Fibroblast of lung (primary cell): ENCODE measurements at regions not wholly inside any gene's neighbourhood (a gene's known extent, or its start where the extent isn't known, plus 50 kb on each side); places are given as distances from the start of the nearest gene placed in this dataset.
A peak's percentile ranks its signal among the peaks of the same experiment; 100 is the strongest.

Experiments
- DNase-seq, 2 donors: peaks; one replicate each; pipeline versions ENCODE4 v3.0.0 to v3.0.0-alpha.2; 2010; ENCODE audit warnings: low read depth in 2 of 2
- H2AFZ ChIP-seq: 2 replicates; pipeline ENCODE4 v1.5.1; 2012; ENCODE audit warnings: low read length, control low read depth, inconsistent platforms
- H3K27ac ChIP-seq: 2 replicates; pipeline ENCODE4 v1.5.1; 2011; ENCODE audit warnings: low read length, control low read depth; ENCODE audit not compliant: insufficient read depth
- H3K27me3 ChIP-seq: 2 replicates; pipeline ENCODE4 v1.5.1; 2011; ENCODE audit warnings: mild to moderate bottlenecking, low read length; ENCODE audit not compliant: control insufficient read depth, insufficient read depth
- H3K36me3 ChIP-seq: 2 replicates; pipeline ENCODE4 v1.5.1; 2011; ENCODE audit warnings: low read length; ENCODE audit not compliant: control insufficient read depth, insufficient read depth
- H3K4me1 ChIP-seq: 2 replicates; pipeline ENCODE4 v1.5.1; 2011; ENCODE audit warnings: low read length; ENCODE audit not compliant: control insufficient read depth, insufficient read depth; ENCODE audit errors: extremely low read depth
- H3K4me2 ChIP-seq: 2 replicates; pipeline ENCODE4 v1.5.1; 2011; ENCODE audit warnings: low read length, control low read depth; ENCODE audit not compliant: insufficient read depth; ENCODE audit errors: extremely low read depth
- H3K4me3 ChIP-seq, 4 experiments: fragments of 200-600 bp in 1 of 4; sonication (generic) in 1 of 4; replicated peaks in 1 of 4; 2 replicates each; pipeline ENCODE4 v1.5.1; 2011 to 2016; ENCODE audit warnings: low read length in 4 of 4, low read depth in 3 of 4, mild to moderate bottlenecking in 3 of 4, control low read depth in 2 of 4, inconsistent platforms in 1 of 4, mixed read lengths in 1 of 4; ENCODE audit not compliant: insufficient read depth in 1 of 4; ENCODE audit errors: control extremely low read depth in 1 of 4
- H3K79me2 ChIP-seq: 2 replicates; pipeline ENCODE4 v1.5.1; 2012; ENCODE audit warnings: mild to moderate bottlenecking, low read length, inconsistent platforms; ENCODE audit not compliant: control insufficient read depth, insufficient read depth
- H3K9ac ChIP-seq: 2 replicates; pipeline ENCODE4 v1.5.1; 2011; ENCODE audit warnings: mild to moderate bottlenecking, low read length, control low read depth; ENCODE audit not compliant: insufficient read depth
- H3K9me3 ChIP-seq: 2 replicates; pipeline ENCODE4 v1.5.1; 2012; ENCODE audit warnings: low read depth, low read length; ENCODE audit not compliant: control insufficient read depth, insufficient read depth
- H4K20me1 ChIP-seq: 2 replicates; pipeline ENCODE4 v1.5.1; 2011; ENCODE audit warnings: low read length; ENCODE audit not compliant: control insufficient read depth, insufficient read depth; ENCODE audit errors: extremely low read depth
- CTCF ChIP-seq, 2 donors: IDR thresholded peaks in 1 of 2; conservative IDR thresholded peaks in 1 of 2; 1 replicate in 1 of 2; 2 replicates in 1 of 2; pipeline ENCODE4 v1.5.1; 2011 to 2012; ENCODE audit warnings: low read length in 2 of 2, control low read depth in 1 of 2, inconsistent platforms in 1 of 2, low read depth in 1 of 2, mild to moderate bottlenecking in 1 of 2
- EZH2 ChIP-seq: IDR thresholded peaks from 2 replicates; pipeline ENCODE4 v1.5.1; 2012; ENCODE audit warnings: low read length, control low read depth, mild to moderate bottlenecking; ENCODE audit errors: missing control alignments

DNA sequence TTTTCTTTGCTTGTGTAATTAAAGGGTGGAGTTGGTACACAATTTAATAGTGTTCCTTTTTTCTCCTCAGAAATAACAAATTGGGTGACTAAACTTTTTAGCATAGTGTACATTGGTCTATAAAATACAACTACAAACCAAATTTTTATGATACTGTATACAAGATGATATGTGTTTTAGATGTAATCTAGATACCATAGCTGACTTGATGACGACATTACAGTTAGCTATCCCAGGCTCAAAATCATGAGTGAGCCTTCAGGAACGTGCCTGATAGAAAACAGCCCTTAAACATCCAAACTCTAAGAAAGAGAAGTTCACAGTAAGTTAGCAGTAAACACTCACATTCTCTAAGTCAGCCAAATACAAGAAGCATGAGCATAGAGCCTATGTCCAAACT, 99.0 kb upstream of the SSTR1 start:
- Histone ChIP-seq H4K20me1 (no peaks in the 10 kb centered on the region), H2AFZ (no peak overlapping the region), H3K4me1 (no peaks in the 10 kb centered on the region), H3K36me3 (no peaks in the 10 kb centered on the region), H3K79me2 (no peaks in the 10 kb centered on the region), H3K9me3 (no peaks in the 10 kb centered on the region), H3K9ac (no peak overlapping the region), H3K4me2 (no peak overlapping the region), H3K27ac (no peak overlapping the region), H3K4me3 (no peak overlapping the region), H3K27me3 (no peaks in the 10 kb centered on the region)
- TF ChIP-seq EZH2 (no peak), CTCF (conservative IDR thresholded peaks at IDR 0.05 in 1 of 2, IDR thresholded peaks at IDR 0.05 in 1 of 2; ENCODE audit: low read depth in 1 of 2, low read length in 2 of 2) (no peak)
- peak; percentile 1 to 75 for DNase-seq

DNA sequence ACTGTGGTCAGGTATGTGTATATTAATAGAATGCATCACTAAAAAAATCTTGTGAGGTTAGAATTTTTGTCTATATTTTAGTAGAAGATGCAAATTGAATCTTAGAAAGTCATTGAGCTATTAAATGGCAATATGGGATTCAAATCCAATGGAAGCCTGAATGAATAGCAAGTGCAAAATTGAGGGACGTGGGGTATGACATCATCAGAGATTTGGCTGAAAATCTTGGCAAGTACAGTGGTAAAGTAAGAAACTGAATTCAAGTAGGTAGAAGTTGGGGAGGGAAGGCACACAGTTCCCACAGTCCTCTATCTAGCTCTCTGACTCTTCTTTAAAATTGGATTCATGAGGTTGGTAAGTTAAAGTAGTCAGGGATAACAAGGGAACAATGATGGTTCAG, 97.4 kb upstream of the SSTR1 start:
- H3K4me3 ChIP-seq: no peak overlapping the region
- no peaks in the 10 kb centered on the region for H3K4me1 ChIP-seq
- H3K9me3 ChIP-seq: no peaks in the 10 kb centered on the region
- no peak for DNase-seq
- H3K36me3 ChIP-seq: no peaks in the 10 kb centered on the region
- TF ChIP-seq EZH2: no peak
- TF ChIP-seq CTCF (conservative IDR thresholded peaks at IDR 0.05 in 1 of 2, IDR thresholded peaks at IDR 0.05 in 1 of 2; ENCODE audit: low read depth in 1 of 2, low read length in 2 of 2): no peak
- no peaks in the 10 kb centered on the region for H4K20me1 ChIP-seq
- H3K4me2 ChIP-seq: no peak overlapping the region
- H3K27ac ChIP-seq: no peak overlapping the region
- H3K9ac ChIP-seq: no peak overlapping the region
- H3K79me2 ChIP-seq: no peaks in the 10 kb centered on the region
- H3K27me3 ChIP-seq: no peaks in the 10 kb centered on the region
- H2AFZ ChIP-seq: no peak overlapping the region

- Histone ChIP-seq H3K9me3 (no peaks in the 10 kb centered on the region), H4K20me1 (no peaks in the 10 kb centered on the region), H3K27me3 (no peaks in the 10 kb centered on the region), H3K36me3 (no peaks in the 10 kb centered on the region), H3K4me3 (no peak overlapping the region), H3K27ac (no peak overlapping the region), H3K79me2 (no peaks in the 10 kb centered on the region), H3K4me1 (no peaks in the 10 kb centered on the region), H3K9ac (no peak overlapping the region), H3K4me2 (no peak overlapping the region), H2AFZ (no peak overlapping the region)
- TF ChIP-seq CTCF (conservative IDR thresholded peaks at IDR 0.05 in 1 of 2, IDR thresholded peaks at IDR 0.05 in 1 of 2; ENCODE audit: low read depth in 1 of 2, low read length in 2 of 2): no peak
- no peak for TF ChIP-seq EZH2
- DNase-seq: no peak
These were observed 96.7 kb upstream of the SSTR1 start for GRCh38 chr14:38111046-38111445.
